Effector CD8-positive, alpha-beta T cell (primary cell): ENCODE measurements at regions not wholly inside any gene's neighbourhood (a gene's known extent, or its start where the extent isn't known, plus 50 kb on each side); places are given as distances from the start of the nearest gene placed in this dataset.
"Not testable (repeated sequence)": the region's sequence is repeated elsewhere in the genome, so short reads cannot be mapped to it uniquely, and the experiment has no call there.

Experiments used
- DNase-seq: peaks from one replicate; lab custom pipeline; 2025; lab: John Stamatoyannopoulos, UW

DNA sequence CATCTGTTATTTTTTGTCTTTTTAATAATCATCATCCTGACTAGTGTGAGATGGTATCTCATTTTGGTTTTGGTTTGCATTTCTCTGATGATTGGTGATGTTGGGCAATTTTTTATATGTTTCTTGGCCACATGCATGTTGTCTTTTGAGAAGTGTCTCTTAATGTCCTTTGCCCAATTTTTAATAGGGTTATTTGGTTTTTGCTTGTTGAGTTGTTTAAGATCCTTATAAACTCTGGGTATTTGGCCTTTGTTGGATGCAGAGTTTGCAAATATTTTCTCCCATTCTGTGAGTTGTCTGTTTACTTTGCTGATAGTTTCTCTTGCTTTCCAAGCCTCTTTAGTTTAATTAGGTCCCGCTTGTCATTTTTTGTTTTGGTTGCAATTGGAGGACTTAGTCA, 152.1 kb upstream of the MED14 start:
- no peak for DNase-seq

DNA sequence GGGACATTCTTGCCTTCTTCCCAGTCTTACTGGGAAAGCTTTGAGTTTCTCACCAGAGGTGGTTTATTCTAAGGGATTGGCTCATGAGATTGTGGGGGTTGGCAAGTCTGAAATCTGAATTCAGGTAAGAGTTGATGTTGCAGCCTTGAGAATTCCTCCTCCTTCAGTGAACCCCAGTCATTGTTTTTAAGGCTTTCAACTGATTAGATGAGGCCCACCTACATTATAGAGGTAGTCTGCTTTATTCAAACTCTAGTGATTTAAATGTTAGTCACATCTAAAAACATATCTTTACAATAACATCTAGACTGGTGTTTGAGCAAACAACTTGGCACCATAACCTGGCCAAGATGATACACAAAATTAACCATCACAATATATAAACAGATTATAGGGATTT, 156.5 kb upstream of the MED14 start:
- DNase-seq, result no peak

DNA sequence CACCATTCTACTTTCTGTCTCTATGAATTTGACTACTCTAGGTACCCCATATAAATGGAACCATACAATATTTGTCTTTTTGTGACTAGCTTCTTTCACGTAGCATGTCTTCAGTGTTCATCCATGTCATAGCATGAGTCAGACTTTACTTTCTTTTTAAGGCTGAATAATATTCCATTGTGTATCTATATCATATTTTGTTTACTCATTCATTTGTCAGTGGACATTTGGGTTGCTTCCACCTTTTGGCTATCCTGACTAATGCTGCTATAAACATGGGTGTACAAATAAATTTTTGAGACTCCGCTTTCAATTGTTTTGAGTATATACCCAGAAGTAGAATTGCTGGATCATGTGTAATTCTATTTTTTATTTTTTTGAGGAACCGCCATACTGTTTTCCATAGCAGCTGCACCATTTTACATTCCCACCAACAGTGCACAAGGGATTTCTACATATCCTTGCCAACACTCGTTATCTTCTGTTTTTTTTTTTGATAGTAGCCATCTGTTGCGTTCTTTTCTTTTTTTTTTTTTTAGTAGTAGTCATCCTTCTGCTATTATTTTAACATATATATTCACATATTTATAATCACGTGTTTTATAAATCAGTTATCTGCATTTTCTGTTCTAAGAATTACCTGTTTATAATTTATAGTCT, 158.0 kb upstream of the MED14 start:
- DNase-seq, result no peak

DNA sequence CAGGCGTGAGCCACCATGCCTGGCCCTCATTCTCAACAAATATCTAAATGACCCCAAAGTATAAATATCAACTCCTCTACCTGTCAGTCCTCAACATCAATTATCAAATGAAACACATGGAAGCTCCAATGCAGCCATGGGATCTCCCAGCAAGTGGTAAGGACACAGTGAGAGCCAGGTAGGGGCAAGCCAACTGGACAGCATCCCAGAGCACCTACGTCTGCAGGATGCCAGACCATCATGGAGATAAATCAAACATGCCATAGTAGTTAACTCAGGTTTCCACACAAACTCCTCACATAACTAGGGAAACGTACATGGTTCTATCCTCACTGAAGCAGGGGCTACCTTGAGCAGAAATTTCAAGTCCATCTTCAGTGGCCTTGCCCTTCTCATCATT, 159.9 kb upstream of the MED14 start:
- DNase-seq, result no peak

DNA sequence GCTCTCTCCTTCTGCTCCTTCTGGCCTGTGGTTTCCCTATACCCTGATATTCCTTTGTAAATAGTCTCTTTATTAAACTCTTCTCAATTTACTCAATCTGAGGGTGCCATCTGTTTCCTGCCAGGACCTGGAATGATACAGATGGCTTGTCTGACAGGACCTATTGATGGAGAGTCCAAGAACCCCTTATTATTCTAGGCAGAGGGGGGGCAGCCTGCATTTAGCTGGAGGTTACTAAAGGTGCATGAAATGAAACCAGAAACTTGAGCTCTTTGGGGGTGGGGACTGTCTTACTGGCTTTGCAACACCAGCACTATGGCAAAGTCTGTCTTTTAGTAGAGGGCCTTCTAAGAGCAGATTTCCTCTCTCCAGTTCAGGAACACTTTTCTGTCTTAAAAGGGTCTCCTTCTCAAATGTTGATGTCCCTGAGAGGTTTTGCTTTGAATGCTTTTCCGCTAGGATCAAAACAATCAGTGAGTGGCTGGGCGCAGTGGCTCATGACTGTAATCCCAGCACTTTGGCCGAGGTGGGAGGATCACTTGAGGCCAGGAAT, 162.5 kb upstream of the MED14 start:
- DNase-seq, result no peak

DNA sequence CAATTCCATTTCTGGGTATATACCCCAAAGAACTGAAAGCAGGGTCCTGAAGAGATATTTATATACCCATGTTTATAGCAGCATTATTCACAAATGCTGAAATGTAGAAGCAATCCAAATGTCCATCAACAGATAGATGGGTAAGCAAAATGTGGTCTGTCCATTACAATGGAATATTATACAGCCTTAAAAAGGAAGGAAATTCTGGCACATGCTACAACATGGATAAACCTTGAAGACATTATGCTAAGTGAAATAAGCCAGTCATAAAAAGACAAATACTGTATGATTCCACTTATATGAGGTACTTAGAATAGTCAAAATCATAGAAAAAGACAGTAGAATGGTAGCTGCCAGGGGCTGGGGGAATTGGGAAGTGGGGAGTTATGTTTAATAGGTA, 169.4 kb upstream of the MED14 start:
- DNase-seq, result not testable (repeated sequence)

DNA sequence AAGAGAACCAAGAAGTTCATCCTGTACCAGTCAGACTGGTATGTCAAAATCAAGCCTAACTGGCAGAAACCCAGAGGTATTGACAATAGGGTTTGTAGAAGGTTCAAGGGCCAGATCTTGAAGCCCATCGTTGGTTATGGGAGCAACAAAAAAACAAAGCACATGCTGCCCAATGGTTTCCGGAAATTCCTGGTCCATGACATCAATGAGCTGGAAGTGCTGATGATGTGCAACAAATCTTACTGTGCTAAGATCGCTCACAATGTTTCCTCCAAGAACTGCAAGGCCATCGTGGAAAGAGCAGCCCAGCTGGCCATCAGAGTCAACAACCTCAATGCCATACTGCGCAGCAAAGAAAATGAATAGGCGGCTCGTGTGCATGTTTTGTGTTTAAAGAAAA, 172.7 kb upstream of the MED14 start:
- no peak for DNase-seq

DNA sequence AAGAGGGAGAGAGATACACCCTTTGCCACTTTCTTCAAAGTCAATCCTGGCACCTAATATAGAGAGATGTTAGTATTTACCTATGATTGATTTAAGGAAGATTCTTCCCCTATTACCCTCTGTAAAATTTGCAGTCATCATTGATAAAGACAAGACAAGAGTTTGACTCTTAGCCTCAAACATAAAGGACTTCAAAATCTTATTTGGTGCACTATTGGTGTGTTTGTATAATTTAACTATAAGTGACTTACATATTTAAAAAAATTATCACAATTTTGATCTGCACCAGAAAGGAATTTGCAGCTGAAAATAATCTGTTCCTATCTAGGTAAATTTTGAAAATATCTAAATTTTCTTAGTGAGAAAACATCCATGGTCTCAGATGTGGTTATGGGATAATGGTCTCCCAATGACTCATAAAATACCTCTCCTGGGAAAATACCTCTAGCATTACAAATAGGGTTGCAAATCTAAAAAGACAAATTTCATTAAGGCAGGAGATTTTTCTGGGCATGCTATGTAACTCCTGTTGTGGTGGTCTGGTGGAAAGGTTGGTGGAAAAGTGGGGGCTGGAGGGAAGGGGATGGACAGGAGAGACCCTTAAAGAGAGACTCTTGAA, 173.6 kb upstream of the MED14 start:
- DNase-seq, result no peak

DNA sequence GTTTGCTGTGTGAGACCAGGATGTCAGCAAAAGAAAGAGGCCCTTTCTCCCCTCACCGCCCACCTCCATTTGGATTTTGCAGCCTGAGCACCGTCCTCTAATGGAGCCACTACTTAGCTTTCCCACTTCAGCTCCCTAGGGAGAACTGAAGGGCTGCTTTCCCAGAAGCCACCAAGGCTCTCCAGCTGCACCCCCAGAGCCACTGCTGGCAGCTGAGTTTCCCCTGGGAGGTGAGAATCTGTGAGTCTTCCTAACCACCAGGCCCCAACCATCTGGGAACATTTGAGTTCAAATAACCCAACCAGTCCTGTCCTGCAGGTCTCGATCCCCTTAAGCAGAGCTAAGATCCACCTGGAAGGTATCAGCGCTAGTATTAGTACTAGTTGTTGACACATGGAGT, 173.1 kb upstream of the USP9X start:
- DNase-seq, result no peak

DNA sequence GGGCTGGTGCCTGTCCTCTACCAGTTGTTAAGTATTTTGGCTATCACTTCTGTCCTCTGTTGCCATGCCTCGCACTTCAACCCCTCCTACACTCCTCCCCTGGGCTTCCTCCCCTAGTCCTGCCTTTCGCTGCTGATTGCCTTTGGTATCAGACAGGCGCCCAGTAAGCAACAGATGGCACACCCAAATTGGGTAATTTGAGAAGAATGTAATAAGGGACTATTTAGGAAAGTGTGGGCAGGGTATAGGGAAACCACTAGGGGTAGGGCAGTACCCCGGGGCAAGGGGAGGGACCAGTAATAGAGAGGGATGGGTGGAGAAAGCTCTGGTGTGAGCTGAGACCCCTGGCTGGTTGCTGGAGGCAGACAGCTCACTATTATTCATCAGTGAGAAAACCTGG, 172.7 kb upstream of the USP9X start:
- DNase-seq, result no peak

DNA sequence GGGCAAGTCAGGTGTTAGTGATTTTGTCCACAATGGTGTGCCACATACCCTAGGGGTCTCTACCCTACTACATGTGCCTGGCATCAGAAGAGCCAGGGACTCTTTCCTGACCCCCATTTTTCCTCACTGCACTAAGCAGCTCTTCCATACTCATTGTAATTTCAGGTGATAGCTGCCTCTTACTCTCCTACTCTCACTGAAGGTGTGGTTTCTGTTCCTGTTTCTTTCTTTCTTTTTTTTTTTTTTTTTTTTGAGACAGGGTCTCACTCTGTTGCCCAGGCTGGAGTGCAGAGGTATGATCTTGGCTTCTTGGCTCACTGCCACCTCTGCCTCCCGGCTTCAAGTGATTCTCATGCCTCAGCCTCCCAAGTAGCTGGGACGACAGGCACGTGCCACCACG, 164.9 kb upstream of the USP9X start:
- no peak for DNase-seq

DNA sequence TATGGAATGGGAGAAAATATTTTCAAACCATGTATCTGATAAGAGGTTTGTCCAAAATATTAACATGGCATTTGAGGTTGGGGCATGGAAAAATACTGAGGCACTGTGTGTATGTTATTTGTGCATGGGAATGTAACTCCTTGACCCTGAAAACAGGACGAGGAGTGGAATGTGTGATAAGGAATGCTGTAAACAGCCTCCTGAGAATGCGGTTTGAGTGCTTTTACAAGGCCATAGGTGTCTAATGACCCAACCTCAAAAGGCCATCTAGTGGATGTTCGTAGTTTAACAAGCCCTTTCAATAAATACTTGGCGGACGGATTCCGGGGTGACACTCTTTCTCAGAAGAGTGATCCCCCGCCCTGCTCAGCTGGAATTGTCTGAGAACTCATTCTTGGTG, 162.9 kb upstream of the USP9X start:
- DNase-seq, result no peak

DNA sequence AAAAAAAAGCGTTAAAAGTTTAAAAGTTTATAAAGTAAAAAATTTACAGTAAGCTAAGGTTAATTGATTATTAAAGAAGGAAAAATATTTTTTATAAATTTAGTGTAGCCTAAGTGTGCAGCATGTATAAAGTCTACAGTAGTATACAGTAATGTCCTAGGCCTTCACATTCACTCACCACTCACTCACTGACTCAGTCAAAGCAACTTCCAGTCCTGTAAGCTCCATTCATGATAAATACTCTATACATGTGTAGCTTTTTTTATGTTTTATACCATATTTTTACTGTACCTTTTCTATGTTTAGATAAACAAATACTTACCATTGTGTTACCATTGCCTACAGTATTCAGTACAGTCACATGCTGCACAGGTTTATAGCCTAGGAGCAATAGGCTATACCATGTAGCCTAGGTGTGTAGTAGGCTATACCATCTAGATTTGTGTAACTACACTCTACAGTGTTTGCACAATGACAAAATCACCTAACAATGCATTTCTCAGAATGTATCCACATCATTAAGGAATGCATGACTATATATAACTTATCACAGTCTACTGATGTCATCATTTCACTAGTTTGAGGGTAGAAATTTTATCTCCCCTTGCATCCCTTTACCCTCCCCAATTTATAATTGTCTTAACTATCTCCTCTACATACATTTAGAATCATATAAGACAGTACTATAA, 158.4 kb upstream of the USP9X start:
- not testable (repeated sequence) for DNase-seq

DNA sequence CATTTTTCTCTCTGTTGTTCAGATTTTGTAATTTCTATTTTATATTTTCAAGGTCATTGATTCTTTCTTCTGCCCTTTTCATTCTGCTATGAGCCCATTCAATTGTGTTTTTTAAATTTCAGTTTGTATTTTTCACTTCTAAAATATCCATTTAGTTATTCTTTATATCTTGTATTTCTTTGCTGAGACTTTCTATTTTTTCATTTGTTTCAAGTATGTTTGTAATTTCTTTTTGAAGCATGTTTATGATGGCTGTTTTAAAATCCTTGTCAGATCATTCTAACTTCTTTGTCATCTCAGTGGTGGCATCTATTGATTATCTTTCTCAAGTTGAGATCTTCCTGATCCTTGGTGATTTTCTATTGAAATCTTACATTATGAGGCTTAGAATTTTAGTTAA, 157.2 kb upstream of the USP9X start:
- no peak for DNase-seq

DNA sequence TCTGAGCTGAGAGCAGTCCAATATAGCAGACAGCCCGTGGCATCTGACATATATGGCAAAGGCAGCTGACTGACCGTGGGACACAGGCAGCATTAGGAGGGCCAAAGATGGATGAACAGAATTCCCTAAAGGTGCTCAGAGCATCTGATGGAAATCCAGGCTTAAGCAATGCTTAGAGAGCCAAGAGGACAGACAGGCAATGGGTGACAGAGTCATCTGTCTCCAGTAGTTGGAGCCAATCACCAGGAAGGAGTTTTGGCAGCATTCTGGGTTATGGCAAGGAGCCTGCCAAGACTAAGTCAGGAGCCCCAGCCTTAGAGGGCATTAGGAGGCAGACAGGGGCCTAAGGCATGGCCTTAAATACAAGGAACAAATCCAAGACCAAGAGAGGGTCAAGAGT, 153.3 kb upstream of the USP9X start:
- no peak for DNase-seq

DNA sequence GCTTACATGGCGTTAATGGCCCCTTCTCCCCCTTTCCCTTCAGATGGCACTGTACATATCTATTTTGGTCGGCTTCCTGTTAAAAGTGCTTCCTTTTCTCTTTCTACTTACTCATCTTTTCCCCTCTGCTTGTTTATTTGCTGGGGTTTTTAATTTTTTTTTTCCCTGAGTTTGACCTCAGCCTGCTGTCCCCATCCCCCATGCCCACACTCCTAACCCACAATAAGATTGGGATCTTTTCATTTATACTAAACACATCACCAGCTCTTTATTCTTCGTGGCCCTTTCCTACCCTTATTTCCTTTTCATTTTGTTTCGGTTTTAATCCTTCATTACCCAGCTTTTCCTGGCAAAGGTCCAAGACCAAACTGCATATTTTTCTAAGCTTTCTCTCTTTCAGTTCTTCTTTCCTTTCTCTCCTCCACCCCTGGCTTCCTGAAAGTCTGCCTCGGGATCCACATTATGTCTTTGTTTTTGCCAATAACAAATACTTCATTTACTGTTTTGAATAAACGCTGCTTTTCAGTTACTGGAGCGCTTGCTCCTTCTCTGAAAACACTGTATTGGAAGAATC, 152.0 kb upstream of the USP9X start:
- DNase-seq, result no peak

DNA sequence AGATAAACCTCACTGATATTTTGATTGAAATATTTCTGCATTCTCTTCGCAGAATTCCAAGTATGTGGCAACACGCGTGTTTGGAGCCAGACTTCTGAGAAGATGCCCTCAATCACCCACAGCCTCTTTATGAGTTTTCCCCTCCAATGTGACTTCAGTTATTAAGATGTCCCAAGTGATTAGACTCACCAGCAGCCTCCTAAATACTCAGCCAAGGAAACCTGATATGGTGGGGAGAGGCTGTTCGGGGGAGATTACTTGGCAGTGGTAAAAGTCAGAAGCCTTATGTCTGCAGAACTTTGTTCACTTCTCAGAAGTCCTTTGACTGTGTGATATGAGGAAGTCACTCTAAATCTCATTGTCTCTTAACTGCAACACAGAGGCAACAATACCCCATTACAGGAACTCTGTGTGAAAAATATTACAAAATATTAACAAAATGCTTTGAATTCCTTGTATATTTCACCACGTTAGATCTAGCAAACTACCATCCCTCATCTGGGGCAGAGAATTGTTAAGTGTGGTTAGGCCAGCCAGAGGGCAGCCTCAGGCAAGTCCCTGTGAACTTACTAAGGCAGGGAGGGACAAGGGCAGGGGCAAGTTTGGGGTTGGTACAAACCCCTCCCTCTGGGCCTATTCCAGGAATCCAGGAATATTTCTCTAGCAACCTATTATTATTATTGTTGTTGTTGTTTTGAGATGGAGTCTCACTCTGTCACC, 151.4 kb upstream of the USP9X start:
- DNase-seq, result no peak

DNA sequence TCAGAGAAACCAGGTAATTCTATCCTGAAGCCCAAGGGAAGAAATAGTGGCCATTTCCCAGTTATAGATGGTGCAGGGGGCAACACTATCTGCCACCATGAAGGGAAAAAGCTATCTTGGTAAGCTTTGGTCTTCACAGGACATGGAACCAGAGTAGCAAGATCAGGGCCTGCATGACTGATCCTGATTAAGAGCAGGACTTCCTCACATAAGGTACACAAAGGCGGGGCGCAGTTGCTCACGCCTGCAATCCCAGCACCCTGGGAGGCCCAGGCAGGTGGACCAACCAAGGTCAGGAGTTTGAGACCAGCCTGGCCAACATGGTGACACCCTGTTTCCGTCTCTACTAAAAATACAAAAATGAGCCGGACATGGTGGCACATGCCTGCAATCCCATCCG, 148.4 kb upstream of the USP9X start:
- DNase-seq, result no peak

DNA sequence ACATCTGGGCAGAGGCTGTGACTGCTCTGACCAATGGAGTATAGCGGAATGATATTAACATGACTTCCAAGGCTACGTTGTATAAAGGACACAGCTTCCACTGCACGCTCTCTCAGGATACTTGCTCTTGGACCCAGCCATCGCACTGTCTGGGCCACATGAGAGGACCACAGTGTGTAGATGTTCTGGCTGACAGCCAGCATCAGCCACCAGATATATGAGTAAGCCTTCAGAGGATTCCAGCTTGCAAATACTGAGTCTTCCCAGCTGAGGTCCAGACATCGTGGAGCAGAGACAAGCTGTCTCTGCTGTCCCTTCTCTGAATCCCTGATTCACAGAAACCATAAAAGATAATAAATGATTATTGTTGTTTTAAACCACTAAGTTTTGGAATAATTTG, 146.8 kb upstream of the USP9X start:
- no peak for DNase-seq

DNA sequence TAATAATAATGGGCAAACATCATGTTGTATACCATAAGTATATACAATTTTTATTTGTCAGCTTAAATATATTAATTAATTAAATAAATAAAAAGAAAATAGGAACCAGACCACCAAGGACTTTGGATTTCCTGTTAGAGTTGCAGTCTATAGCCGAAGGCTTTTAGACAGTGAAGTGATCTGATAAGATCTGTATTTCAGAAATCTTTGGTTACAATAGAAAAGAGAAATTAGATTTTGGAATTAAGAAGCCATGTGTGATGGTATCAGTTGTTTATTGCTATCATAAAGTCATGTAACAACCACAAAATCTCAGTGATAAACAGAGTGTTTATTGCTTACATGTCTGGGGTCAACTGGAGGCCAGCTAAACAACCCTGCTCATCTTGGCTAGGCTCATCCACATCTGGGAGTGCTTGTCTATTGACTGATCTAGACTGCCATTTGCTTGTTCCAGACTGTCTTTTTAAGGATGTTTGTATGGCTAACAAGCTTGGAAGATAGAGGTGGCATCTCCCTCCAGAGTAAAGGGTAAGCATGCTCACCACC, 142.1 kb upstream of the USP9X start:
- DNase-seq, result no peak

DNA sequence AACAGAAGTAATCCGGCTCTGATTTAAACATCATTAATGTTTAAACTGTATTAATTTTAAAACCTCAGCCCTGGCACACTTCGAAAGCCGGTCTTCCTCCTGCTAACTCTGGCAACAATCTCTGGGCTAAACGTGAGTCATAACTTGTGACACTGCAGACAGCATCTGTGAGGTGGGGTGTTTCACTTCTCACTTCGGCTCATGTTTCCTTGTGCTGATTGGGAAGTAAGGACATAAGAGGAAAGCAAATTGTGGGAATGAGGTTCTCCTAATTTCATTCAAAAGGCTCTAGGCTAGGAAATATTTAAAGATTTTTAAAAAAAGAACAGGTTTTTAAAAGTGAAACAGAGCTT, 139.9 kb upstream of the USP9X start:
- no peak for DNase-seq

DNA sequence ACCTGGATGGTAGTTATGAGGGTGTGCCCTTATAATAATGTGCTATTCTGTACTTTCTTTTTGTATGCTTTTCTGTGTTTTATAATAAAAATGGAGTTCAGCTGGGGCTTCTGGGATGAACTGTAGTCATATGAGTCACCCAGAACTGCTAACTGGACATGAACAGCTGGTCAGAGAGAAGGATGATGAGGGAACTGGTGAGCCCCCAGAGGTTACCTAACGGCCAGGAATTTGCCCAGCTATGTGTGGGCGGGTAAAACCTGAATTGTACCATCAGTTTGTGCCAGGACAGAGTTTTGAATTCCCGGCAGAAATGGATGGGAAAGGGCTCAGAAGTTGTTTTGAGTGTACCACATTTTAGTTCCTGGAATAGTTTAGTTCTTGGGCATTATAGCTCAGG, 138.0 kb upstream of the USP9X start:
- DNase-seq, result no peak
